ENCODE measurements at regions not wholly inside any gene's neighbourhood (a gene's known extent, or its start where the extent isn't known, plus 50 kb on each side); places are given as distances from the start of the nearest gene placed in this dataset.

- H3K4me1 Mint-ChIP-seq (ENCODE audit: low read depth), result no peaks in the 10 kb centered on the region
- H3K4me3 Mint-ChIP-seq, result no peak overlapping the region
- no peaks in the 10 kb centered on the region for H3K36me3 Mint-ChIP-seq (ENCODE audit: low read depth)
- no peak overlapping the region for H3K27ac Mint-ChIP-seq
- H3K27me3 Mint-ChIP-seq (ENCODE audit: low read depth), result no peaks in the 10 kb centered on the region
- H3K9me3 Mint-ChIP-seq, result no peaks in the 10 kb centered on the region
Observed at GRCh38 chr1:60350531-60350930, 277.0 kb upstream of the C1orf87 start.

GRCh38 chr1:60348884-60349283 is 275.3 kb upstream of the C1orf87 start:
- no peaks in the 10 kb centered on the region for H3K27me3 Mint-ChIP-seq (ENCODE audit: low read depth)
- H3K27ac Mint-ChIP-seq, result no peak overlapping the region
- H3K4me3 Mint-ChIP-seq, result no peak overlapping the region
- H3K9me3 Mint-ChIP-seq, result no peaks in the 10 kb centered on the region
- no peaks in the 10 kb centered on the region for H3K4me1 Mint-ChIP-seq (ENCODE audit: low read depth)
- H3K36me3 Mint-ChIP-seq (ENCODE audit: low read depth), result no peaks in the 10 kb centered on the region

GRCh38 chr1:60345621-60346020 is 272.1 kb upstream of the C1orf87 start:
- Mint-ChIP-seq H3K27me3 (ENCODE audit: low read depth) (no peaks in the 10 kb centered on the region), H3K27ac (no peak overlapping the region), H3K36me3 (ENCODE audit: low read depth) (no peaks in the 10 kb centered on the region), H3K4me1 (ENCODE audit: low read depth) (no peaks in the 10 kb centered on the region), H3K4me3 (no peak overlapping the region), H3K9me3 (no peaks in the 10 kb centered on the region)

GRCh38 chr1:60345049-60345448 is 271.5 kb upstream of the C1orf87 start:
- no peak overlapping the region for H3K27ac Mint-ChIP-seq

GRCh38 chr1:60343736-60344135 is 270.2 kb upstream of the C1orf87 start:
- H3K4me1 Mint-ChIP-seq (ENCODE audit: low read depth), result no peaks in the 10 kb centered on the region
- H3K9me3 Mint-ChIP-seq, result no peaks in the 10 kb centered on the region
- no peaks in the 10 kb centered on the region for H3K36me3 Mint-ChIP-seq (ENCODE audit: low read depth)
- no peaks in the 10 kb centered on the region for H3K27me3 Mint-ChIP-seq (ENCODE audit: low read depth)
- H3K4me3 Mint-ChIP-seq, result no peak overlapping the region
- H3K27ac Mint-ChIP-seq, result no peak overlapping the region

More at GRCh38 chr1:60345049-60345448, 271.5 kb upstream of the C1orf87 start:
- H3K27me3 Mint-ChIP-seq (ENCODE audit: low read depth), result no peaks in the 10 kb centered on the region
- no peaks in the 10 kb centered on the region for H3K36me3 Mint-ChIP-seq (ENCODE audit: low read depth)
- no peaks in the 10 kb centered on the region for H3K4me1 Mint-ChIP-seq (ENCODE audit: low read depth)
- H3K9me3 Mint-ChIP-seq, result no peaks in the 10 kb centered on the region
- no peak overlapping the region for H3K4me3 Mint-ChIP-seq

GRCh38 chr1:60342569-60342968 is 269.0 kb upstream of the C1orf87 start:
- Mint-ChIP-seq H3K4me1 (ENCODE audit: low read depth) (no peaks in the 10 kb centered on the region), H3K9me3 (no peaks in the 10 kb centered on the region), H3K27ac (no peak overlapping the region), H3K36me3 (ENCODE audit: low read depth) (no peaks in the 10 kb centered on the region), H3K27me3 (ENCODE audit: low read depth) (no peaks in the 10 kb centered on the region), H3K4me3 (no peak overlapping the region)

GRCh38 chr1:60341274-60341673 is 267.7 kb upstream of the C1orf87 start:
- H3K27ac Mint-ChIP-seq, result no peak overlapping the region
- no peaks in the 10 kb centered on the region for H3K36me3 Mint-ChIP-seq (ENCODE audit: low read depth)
- no peaks in the 10 kb centered on the region for H3K9me3 Mint-ChIP-seq
- H3K4me3 Mint-ChIP-seq, result no peak overlapping the region
- no peaks in the 10 kb centered on the region for H3K27me3 Mint-ChIP-seq (ENCODE audit: low read depth)
- H3K4me1 Mint-ChIP-seq (ENCODE audit: low read depth), result no peaks in the 10 kb centered on the region

GRCh38 chr1:60331647-60332046 is 258.1 kb upstream of the C1orf87 start:
- Mint-ChIP-seq H3K27me3 (ENCODE audit: low read depth) (no peaks in the 10 kb centered on the region), H3K27ac (no peak overlapping the region), H3K36me3 (ENCODE audit: low read depth) (no peaks in the 10 kb centered on the region), H3K4me3 (no peak overlapping the region), H3K4me1 (ENCODE audit: low read depth) (no peaks in the 10 kb centered on the region), H3K9me3 (no peaks in the 10 kb centered on the region)

- Mint-ChIP-seq H3K27me3 (ENCODE audit: low read depth) (no peaks in the 10 kb centered on the region), H3K4me3 (no peak overlapping the region), H3K36me3 (ENCODE audit: low read depth) (no peaks in the 10 kb centered on the region), H3K4me1 (ENCODE audit: low read depth) (no peaks in the 10 kb centered on the region), H3K27ac (no peak overlapping the region), H3K9me3 (no peaks in the 10 kb centered on the region)
Observed at GRCh38 chr1:60329651-60330050, 256.1 kb upstream of the C1orf87 start.

GRCh38 chr1:60311838-60312237 is 238.3 kb upstream of the C1orf87 start:
- H3K27me3 Mint-ChIP-seq (ENCODE audit: low read depth), result no peaks in the 10 kb centered on the region
- H3K4me1 Mint-ChIP-seq (ENCODE audit: low read depth), result no peaks in the 10 kb centered on the region
- H3K27ac Mint-ChIP-seq, result no peak overlapping the region
- H3K4me3 Mint-ChIP-seq, result no peak overlapping the region
- no peaks in the 10 kb centered on the region for H3K36me3 Mint-ChIP-seq (ENCODE audit: low read depth)
- no peaks in the 10 kb centered on the region for H3K9me3 Mint-ChIP-seq

GRCh38 chr1:60299581-60299980 is 226.0 kb upstream of the C1orf87 start:
- Mint-ChIP-seq H3K36me3 (ENCODE audit: low read depth) (no peaks in the 10 kb centered on the region), H3K27ac (no peak overlapping the region), H3K27me3 (ENCODE audit: low read depth) (no peaks in the 10 kb centered on the region), H3K4me3 (no peak overlapping the region), H3K4me1 (ENCODE audit: low read depth) (no peaks in the 10 kb centered on the region), H3K9me3 (no peaks in the 10 kb centered on the region)

- H3K4me3 Mint-ChIP-seq, result no peak overlapping the region
- no peaks in the 10 kb centered on the region for H3K36me3 Mint-ChIP-seq (ENCODE audit: low read depth)
- no peaks in the 10 kb centered on the region for H3K4me1 Mint-ChIP-seq (ENCODE audit: low read depth)
- H3K27ac Mint-ChIP-seq, result no peak overlapping the region
- H3K9me3 Mint-ChIP-seq, result no peaks in the 10 kb centered on the region
- no peaks in the 10 kb centered on the region for H3K27me3 Mint-ChIP-seq (ENCODE audit: low read depth)
Observed at GRCh38 chr1:60298290-60298689, 224.7 kb upstream of the C1orf87 start.

GRCh38 chr1:60296794-60297193 is 223.2 kb upstream of the C1orf87 start:
- Mint-ChIP-seq H3K27ac (no peak overlapping the region), H3K36me3 (ENCODE audit: low read depth) (no peaks in the 10 kb centered on the region), H3K4me3 (no peak overlapping the region), H3K9me3 (no peaks in the 10 kb centered on the region), H3K27me3 (ENCODE audit: low read depth) (no peaks in the 10 kb centered on the region), H3K4me1 (ENCODE audit: low read depth) (no peaks in the 10 kb centered on the region)

- no peak overlapping the region for H3K27ac Mint-ChIP-seq
- no peaks in the 10 kb centered on the region for H3K4me1 Mint-ChIP-seq (ENCODE audit: low read depth)
- H3K27me3 Mint-ChIP-seq (ENCODE audit: low read depth), result no peaks in the 10 kb centered on the region
- H3K4me3 Mint-ChIP-seq, result no peak overlapping the region
- no peaks in the 10 kb centered on the region for H3K36me3 Mint-ChIP-seq (ENCODE audit: low read depth)
- H3K9me3 Mint-ChIP-seq, result no peaks in the 10 kb centered on the region
Observed at GRCh38 chr1:60292140-60292539, 218.6 kb upstream of the C1orf87 start.

GRCh38 chr1:60290393-60290792 is 216.8 kb upstream of the C1orf87 start:
- Mint-ChIP-seq H3K4me3 (no peak overlapping the region), H3K9me3 (no peaks in the 10 kb centered on the region), H3K27me3 (ENCODE audit: low read depth) (no peaks in the 10 kb centered on the region), H3K27ac (no peak overlapping the region), H3K36me3 (ENCODE audit: low read depth) (no peaks in the 10 kb centered on the region), H3K4me1 (ENCODE audit: low read depth) (no peaks in the 10 kb centered on the region)

GRCh38 chr1:60287536-60287935 is 214.0 kb upstream of the C1orf87 start:
- Mint-ChIP-seq H3K27ac (no peak overlapping the region), H3K27me3 (ENCODE audit: low read depth) (no peaks in the 10 kb centered on the region), H3K36me3 (ENCODE audit: low read depth) (no peaks in the 10 kb centered on the region), H3K4me1 (ENCODE audit: low read depth) (no peaks in the 10 kb centered on the region), H3K9me3 (no peaks in the 10 kb centered on the region), H3K4me3 (no peak overlapping the region)

Data from T-helper 1 cell treated with Interleukin-12 subunit alpha and Interleukin-12 subunit beta and Interleukin-4 antibody, amounts not matched to agents 30 μg/mL and 1 μg/mL, for 36 hours (primary cell).